ENCODE measurements at regions not wholly inside any gene's neighbourhood (a gene's known extent, or its start where the extent isn't known, plus 50 kb on each side); places are given as distances from the start of the nearest gene placed in this dataset.
"Not testable (repeated sequence)": the region's sequence is repeated elsewhere in the genome, so short reads cannot be mapped to it uniquely, and the experiment has no call there.

- FAIRE-seq, result no peak
- H4K20me1 ChIP-seq (replicated peaks; ENCODE audit: control insufficient read depth, extremely low read depth, insufficient read depth, low read length), result no peaks in the 10 kb centered on the region
- no peaks in the 10 kb centered on the region for H3K9me3 ChIP-seq (replicated peaks; ENCODE audit: control insufficient read depth, insufficient read depth, low read length)
- no TSS peak for BruUV-seq (replicated peaks)
- no peaks in the 10 kb centered on the region for H3K4me1 ChIP-seq (ENCODE audit: control insufficient read depth, extremely low read depth, insufficient read depth, low read length)
- H3K9me1 ChIP-seq (replicated peaks; ENCODE audit: control insufficient read depth, extremely low read depth, insufficient read depth, low read length), result no peaks in the 10 kb centered on the region
- H3K4me3 ChIP-seq (replicated peaks in 1 of 3; ENCODE audit: insufficient read depth in 1 of 3, low read depth in 1 of 3, low read length in 3 of 3), result no peak overlapping the region
- ChIA-PET POLR2A (no interaction called here), CTCF (interaction anchor here (1.0 to 1.7 kb wide), 3 partner anchors 16 to 512 kb away, joined by 3 to 5 read pairs (median 3); no protein-coding TSS in a partner anchor)
- TF ChIP-seq MYC (IDR thresholded peaks at IDR 0.05; ENCODE audit: low read depth, low read length), result no peak
- TF ChIP-seq POLR2AphosphoS5 (IDR thresholded peaks at IDR 0.05; ENCODE audit: insufficient read depth, low read depth, low read length), result no peak
- no peak for TF ChIP-seq EZH2 (IDR thresholded peaks at IDR 0.05; ENCODE audit: borderline replicate concordance, low read depth, low read length, severe bottlenecking)
- TF ChIP-seq, protein P1, sequence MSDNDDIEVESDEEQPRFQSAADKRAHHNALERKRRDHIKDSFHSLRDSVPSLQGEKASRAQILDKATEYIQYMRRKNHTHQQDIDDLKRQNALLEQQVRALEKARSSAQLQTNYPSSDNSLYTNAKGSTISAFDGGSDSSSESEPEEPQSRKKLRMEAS (IDR thresholded peaks at IDR 0.05; ENCODE audit: insufficient read depth, insufficient read length), result no peak
- TF ChIP-seq JUN (IDR thresholded peaks at IDR 0.05; ENCODE audit: borderline replicate concordance, insufficient read depth, insufficient read length, low read depth), result no peak
- TF ChIP-seq FOS (IDR thresholded peaks at IDR 0.05; ENCODE audit: borderline replicate concordance, insufficient read depth, low read length), result no peak
- no peak for TF ChIP-seq POLR2A (IDR thresholded peaks at IDR 0.05; ENCODE audit: low read depth, low read length)
- TF ChIP-seq CTCF (IDR thresholded peaks at IDR 0.05; ENCODE audit: extremely low read depth in 1 of 2, insufficient read depth in 1 of 2, low read depth in 1 of 2, low read length in 2 of 2), result no peak
- no peak for TF ChIP-seq GATA2 (IDR thresholded peaks at IDR 0.05; ENCODE audit: insufficient read depth, insufficient read length, low read depth, low read length)
- H2AFZ ChIP-seq (ENCODE audit: low read depth, low read length), result no peak overlapping the region
- H3K36me3 ChIP-seq (ENCODE audit: control insufficient read depth in 2 of 2, extremely low read depth in 1 of 2, insufficient read depth in 2 of 2, low read length in 2 of 2), result no peaks in the 10 kb centered on the region
- dilution Hi-C loops (cut with MboI; ENCODE audit: extremely low pct_ligation_motif_present, low sequenced_read_pairs), result no loop called here
- no peaks in the 10 kb centered on the region for H3K79me2 ChIP-seq (ENCODE audit: control insufficient read depth, insufficient read depth, low read length)
- no peak for DNase-seq (ENCODE audit: low read depth, low spot score)
- peaks cover 15 to 16% of the 10 kb centered on the region in 2 experiments for H3K27me3 ChIP-seq (ENCODE audit: control insufficient read depth in 2 of 2, insufficient read depth in 2 of 2, low read length in 2 of 2)
- H3K27ac ChIP-seq (ENCODE audit: insufficient read depth, low read depth, low read length), result no peak overlapping the region
- no peak overlapping the region for H3K4me2 ChIP-seq (ENCODE audit: insufficient read depth, low read length)
- no peak overlapping the region for H3K9ac ChIP-seq (replicated peaks; ENCODE audit: extremely low read depth, insufficient read depth, low read length)
- intact Hi-C loops (cut with micrococcal nuclease), result loop anchor here (10.0 kb wide), 2 partner anchors 467 to 683 kb away; partner anchors contain the start of gene COL1A2
These were observed 137.4 kb upstream of the CALCR start for GRCh38 chr7:93711926-93712325.

- H3K9ac ChIP-seq (replicated peaks; ENCODE audit: extremely low read depth, insufficient read depth, low read length); H3K9me1 ChIP-seq (replicated peaks; ENCODE audit: control insufficient read depth, extremely low read depth, insufficient read depth, low read length); FAIRE-seq; H3K9me3 ChIP-seq (replicated peaks; ENCODE audit: control insufficient read depth, insufficient read depth, low read length); H2AFZ ChIP-seq (ENCODE audit: low read depth, low read length); dilution Hi-C loops (cut with MboI; ENCODE audit: extremely low pct_ligation_motif_present, low sequenced_read_pairs); POLR2A ChIA-PET; H3K4me2 ChIP-seq (ENCODE audit: insufficient read depth, low read length); H3K27me3 ChIP-seq (ENCODE audit: control insufficient read depth in 2 of 2, insufficient read depth in 2 of 2, low read length in 2 of 2); H3K4me3 ChIP-seq (replicated peaks in 1 of 3; ENCODE audit: insufficient read depth in 1 of 3, low read depth in 1 of 3, low read length in 3 of 3); intact Hi-C loops (cut with micrococcal nuclease); H4K20me1 ChIP-seq (replicated peaks; ENCODE audit: control insufficient read depth, extremely low read depth, insufficient read depth, low read length); H3K79me2 ChIP-seq (ENCODE audit: control insufficient read depth, insufficient read depth, low read length); BruUV-seq (replicated peaks); DNase-seq (ENCODE audit: low read depth, low spot score); H3K36me3 ChIP-seq (ENCODE audit: control insufficient read depth in 2 of 2, extremely low read depth in 1 of 2, insufficient read depth in 2 of 2, low read length in 2 of 2); H3K4me1 ChIP-seq (ENCODE audit: control insufficient read depth, extremely low read depth, insufficient read depth, low read length); H3K27ac ChIP-seq (ENCODE audit: insufficient read depth, low read depth, low read length): not testable (repeated sequence)
- CTCF ChIA-PET, result interaction anchor here (0.8 kb wide), 1 partner anchor 10 kb away, joined by 3 read pairs; no protein-coding TSS in a partner anchor
These were observed 133.7 kb upstream of the CALCR start for GRCh38 chr7:93708255-93708654.

All from endothelial cell of umbilical vein (primary cell).